ENCODE measurements at regions not wholly inside any gene's neighbourhood (a gene's known extent, or its start where the extent isn't known, plus 50 kb on each side); places are given as distances from the start of the nearest gene placed in this dataset.

GRCh38 chr13:61128850-61129645 is 286.6 kb downstream of the PCDH20 start:
- no peak for DNase-seq (ENCODE audit: low read depth)
- no peak for TF ChIP-seq CTCF (conservative IDR thresholded peaks at IDR 0.05; ENCODE audit: low read depth, low read length)
- no peak overlapping the region for H3K4me3 ChIP-seq (ENCODE audit: low read depth, low read length)

GRCh38 chr13:61123538-61124289 is 291.9 kb downstream of the PCDH20 start:
- no peak for DNase-seq (ENCODE audit: low read depth)
- TF ChIP-seq CTCF (conservative IDR thresholded peaks at IDR 0.05; ENCODE audit: low read depth, low read length) = no peak
- no peak overlapping the region for H3K4me3 ChIP-seq (ENCODE audit: low read depth, low read length)

- H3K4me3 ChIP-seq (ENCODE audit: low read depth, low read length) = no peak overlapping the region
- DNase-seq (ENCODE audit: low read depth) = no peak
- no peak for TF ChIP-seq CTCF (conservative IDR thresholded peaks at IDR 0.05; ENCODE audit: low read depth, low read length)
Measured at GRCh38 chr13:61113140-61113658, 302.4 kb downstream of the PCDH20 start.

GRCh38 chr13:61111529-61111928 is 304.1 kb downstream of the PCDH20 start:
- no peak for DNase-seq (ENCODE audit: low read depth)
- H3K4me3 ChIP-seq (ENCODE audit: low read depth, low read length) = no peak overlapping the region
- TF ChIP-seq CTCF (conservative IDR thresholded peaks at IDR 0.05; ENCODE audit: low read depth, low read length) = no peak

- DNase-seq (ENCODE audit: low read depth) = no peak
- TF ChIP-seq CTCF (conservative IDR thresholded peaks at IDR 0.05; ENCODE audit: low read depth, low read length) = no peak
- H3K4me3 ChIP-seq (ENCODE audit: low read depth, low read length) = no peak overlapping the region
Measured at GRCh38 chr13:61110732-61111131, 304.9 kb downstream of the PCDH20 start.

- no peak for TF ChIP-seq CTCF (conservative IDR thresholded peaks at IDR 0.05; ENCODE audit: low read depth, low read length)
- no peak for DNase-seq (ENCODE audit: low read depth)
- H3K4me3 ChIP-seq (ENCODE audit: low read depth, low read length) = no peak overlapping the region
Measured at GRCh38 chr13:61109741-61110140, 305.9 kb downstream of the PCDH20 start.

Data from choroid plexus epithelial cell (primary cell).